ENCODE measurements at regions not wholly inside any gene's neighbourhood (a gene's known extent, or its start where the extent isn't known, plus 50 kb on each side); places are given as distances from the start of the nearest gene placed in this dataset.
"Not testable (repeated sequence)": the region's sequence is repeated elsewhere in the genome, so short reads cannot be mapped to it uniquely, and the experiment has no call there.

DNA sequence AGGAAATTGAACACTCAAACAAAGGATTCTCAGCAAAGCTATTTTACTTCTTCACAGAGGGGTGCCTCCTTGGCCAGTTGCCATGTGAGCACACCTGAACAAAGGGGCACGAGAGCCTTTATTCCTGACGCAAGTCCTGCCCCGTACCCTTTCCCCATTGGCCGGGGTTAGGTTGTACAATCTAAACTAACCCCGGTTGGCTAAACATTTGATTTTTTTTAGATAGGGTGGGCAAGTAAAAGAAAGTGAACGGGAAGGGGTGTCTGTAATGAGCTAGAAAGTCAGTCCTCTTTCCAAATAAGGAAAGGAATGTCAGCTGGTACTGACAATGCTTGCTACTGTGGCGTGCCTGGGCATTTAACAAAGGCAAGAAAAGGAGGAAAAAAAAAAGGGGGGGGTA, 135.5 kb upstream of the CDKN3 start:
- DNase-seq, result no peak

DNA sequence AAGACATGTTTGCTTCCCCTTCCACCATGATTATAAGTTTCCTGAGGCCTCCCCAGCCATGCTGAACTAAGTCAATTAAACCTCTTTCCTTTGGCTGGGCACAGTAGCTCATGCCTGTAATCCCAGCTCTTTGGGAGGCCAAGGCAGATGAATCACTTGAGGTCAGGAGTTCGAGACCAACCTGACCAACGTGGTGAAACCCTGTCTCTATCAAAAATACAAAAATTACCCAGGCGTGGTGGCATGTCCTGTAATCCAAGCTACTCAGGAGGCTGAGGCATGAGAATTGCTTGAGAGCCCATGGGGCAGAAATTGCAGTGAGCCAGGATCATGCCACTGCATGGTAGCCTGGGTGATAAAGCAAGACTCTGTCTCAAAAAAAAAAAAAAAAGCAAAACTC, 130.2 kb upstream of the CDKN3 start:
- not testable (repeated sequence) for DNase-seq

DNA sequence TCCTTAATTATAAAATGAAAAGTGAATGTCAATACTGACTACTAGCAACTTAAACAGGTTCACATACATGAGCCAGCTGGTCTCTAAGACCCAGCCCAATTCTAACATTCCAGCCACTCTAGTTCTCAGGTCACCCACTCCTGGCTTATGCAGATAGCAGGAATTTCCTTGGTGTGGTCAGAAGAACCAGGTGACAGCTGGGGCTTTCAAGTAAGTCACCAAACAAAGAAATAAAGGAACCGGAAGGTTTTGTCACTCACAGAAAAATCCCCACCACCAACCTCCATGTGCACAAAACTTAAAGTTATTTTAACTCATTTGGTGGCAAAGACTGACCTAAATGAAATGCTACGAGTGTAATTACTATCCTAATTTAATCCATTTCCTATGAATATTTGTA, 129.6 kb upstream of the CDKN3 start:
- DNase-seq, result no peak

DNA sequence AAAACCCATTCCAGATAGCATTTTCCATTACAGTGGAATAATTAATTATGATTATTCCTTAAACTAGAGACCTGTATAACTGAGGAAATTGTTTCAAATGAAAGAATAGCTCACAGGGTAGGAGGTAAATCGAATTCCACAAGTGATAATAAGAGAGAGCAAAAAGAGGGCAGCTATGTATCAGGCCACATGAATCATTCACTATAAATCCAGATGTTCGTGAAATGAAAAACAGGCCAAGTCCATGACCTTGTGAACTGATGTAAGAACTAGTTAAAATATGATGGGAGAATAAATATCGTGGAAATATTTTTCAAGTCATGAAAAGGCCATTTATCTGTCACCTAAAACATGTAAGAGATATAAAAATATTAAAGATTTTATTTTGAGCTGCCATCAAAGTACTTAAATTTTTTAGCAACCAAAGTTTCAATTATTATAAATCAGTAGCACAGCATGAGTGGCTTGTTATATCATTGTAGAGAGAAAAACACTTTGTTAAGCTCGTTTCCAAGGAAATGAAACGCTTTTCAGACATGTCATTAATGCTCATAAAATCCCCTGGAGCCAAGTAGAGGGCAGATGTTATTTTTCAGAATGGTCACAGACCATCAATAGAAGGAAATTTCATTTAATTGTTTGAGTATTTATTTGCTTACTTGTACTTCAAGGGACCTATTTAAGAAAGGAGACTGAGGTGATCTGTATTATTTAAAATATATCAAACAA, 120.6 kb upstream of the CDKN3 start:
- no peak for DNase-seq

DNA sequence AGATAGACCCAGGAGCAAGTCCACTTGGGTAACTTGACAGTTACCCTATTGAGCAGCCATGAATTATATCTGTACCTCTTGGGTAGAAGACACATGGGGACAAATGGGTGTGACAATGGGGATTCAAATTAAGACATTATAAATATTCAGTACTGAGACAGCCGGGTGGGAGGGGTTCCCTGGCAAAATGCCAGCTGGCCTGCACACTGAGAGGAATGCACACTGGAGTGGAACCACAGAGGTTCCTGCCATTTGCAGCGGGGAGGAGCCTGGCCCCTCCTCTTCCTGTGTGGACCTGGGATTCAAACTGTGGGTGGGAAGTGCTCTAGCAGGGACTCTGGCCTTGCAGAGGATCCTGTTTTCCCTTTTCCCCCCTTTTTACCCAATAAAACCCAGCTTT, 118.7 kb upstream of the CDKN3 start:
- DNase-seq, result no peak

DNA sequence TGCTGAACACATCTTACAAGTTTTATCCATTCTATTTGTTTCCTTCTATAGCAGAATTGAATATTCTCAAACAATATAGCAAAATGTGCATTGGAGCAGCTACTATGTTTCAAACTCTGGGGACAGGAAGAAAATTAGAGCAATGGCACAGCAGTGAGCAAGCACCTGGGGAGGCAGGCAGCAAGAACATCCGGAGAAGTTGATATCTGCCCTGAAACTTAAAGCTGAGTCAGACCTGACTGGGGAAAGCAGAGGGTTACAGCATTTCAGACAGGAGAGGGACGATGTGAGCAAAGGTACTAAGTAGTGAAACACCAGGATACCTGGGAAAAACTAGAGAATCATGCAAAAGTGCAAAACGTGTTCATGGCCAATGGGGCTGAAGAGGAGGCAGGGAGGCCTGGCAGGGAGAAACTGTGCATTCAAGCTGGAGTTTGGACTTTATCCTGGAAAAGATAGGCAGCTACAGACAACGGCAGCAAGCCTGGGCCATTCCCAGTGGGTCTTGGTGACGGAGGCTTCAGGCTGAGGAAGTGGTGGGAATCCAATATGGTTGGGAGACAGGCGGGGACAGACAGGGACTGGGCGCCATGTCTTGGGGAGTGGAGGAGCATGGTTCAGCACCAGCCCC, 118.0 kb upstream of the CDKN3 start:
- no peak for DNase-seq

DNA sequence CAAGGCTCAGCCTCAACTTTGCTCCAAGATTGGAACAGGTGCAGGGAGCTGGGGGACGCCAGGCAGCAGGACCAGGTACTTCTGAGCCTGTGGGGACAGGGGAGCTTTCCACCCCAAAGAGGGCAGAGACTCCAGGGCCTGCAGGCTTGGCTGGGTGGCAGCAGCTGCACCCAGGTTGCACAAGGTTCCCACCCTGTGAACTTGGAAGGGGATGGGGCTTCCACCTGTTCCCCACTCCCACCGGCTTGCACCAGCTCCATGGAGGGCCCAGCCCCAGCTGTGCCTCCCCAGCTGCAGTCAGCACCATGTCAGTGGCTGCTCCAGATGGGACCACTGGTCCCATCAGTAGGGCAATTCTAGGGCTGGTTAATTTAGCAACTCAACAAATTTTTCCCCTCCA, 114.0 kb upstream of the CDKN3 start:
- DNase-seq, result no peak

DNA sequence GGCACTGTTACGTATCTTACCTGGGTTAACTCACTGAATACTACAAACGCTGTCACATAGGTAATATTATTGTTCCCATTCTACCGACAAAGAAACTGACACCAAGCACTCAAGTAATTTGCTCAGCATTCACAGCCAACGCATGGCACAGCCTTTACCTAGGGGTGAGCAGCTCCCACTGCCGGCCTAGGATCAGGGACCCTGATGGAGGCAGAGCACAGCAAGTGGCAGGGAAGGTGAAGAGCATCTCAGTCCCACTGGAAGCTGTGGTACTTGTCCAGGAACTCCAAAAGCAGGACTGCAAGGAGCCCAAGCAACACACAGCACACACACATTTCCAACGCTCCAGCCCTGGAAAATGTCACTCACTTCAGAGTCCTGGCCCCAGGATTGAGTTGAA, 111.8 kb upstream of the CDKN3 start:
- DNase-seq, result no peak

DNA sequence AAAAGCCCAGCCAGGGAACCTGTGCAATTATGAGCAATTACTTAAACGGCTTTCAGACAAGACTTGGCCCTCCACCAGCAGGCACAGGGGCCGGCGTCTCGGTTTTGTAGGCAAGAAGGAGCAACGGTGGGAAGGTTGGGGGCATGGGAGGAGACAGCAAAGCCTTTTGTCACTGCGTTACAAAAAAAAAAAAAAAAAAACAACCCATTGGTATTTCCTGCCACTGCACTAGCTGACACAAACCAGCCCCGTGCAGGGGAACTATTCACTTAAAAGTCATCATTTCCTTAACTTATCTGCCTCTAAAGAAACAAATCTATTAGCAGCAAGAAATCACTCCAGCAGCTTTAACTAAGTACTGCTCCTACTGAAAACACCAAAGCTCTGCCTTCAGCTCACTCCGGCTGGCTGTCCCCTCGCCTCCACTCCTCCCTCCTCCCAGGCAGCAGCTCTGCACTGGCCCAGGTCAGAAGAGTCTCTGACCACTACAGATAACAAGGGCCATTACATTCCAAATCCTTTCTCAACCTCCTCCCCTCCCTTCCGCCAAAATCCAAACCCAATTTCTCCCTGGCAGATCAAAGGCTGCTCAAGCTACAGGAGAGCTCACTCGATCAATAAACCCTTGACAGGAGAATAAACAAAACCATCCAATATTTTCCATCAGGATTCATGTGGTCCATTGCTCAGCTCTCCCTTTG, 105.2 kb upstream of the CDKN3 start:
- DNase-seq, result no peak

DNA sequence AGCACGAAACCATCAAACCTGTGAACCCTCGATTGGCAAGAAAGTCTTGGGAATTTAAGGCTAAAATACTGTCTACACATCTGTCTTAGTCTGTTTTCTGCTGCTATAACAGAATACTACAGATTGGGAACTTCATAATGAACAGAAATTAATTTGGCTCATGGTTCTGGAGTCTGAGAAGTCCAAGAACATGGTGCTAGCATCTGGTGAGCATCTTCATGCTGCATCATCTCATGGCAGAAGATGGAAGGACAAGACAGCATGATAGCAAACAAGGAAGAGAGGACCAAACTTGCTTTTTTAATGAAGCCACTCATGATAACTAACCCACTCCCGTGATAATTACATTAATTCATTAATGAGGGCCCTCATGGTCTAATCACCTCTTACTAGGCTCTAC, 102.0 kb upstream of the CDKN3 start:
- DNase-seq, result no peak

DNA sequence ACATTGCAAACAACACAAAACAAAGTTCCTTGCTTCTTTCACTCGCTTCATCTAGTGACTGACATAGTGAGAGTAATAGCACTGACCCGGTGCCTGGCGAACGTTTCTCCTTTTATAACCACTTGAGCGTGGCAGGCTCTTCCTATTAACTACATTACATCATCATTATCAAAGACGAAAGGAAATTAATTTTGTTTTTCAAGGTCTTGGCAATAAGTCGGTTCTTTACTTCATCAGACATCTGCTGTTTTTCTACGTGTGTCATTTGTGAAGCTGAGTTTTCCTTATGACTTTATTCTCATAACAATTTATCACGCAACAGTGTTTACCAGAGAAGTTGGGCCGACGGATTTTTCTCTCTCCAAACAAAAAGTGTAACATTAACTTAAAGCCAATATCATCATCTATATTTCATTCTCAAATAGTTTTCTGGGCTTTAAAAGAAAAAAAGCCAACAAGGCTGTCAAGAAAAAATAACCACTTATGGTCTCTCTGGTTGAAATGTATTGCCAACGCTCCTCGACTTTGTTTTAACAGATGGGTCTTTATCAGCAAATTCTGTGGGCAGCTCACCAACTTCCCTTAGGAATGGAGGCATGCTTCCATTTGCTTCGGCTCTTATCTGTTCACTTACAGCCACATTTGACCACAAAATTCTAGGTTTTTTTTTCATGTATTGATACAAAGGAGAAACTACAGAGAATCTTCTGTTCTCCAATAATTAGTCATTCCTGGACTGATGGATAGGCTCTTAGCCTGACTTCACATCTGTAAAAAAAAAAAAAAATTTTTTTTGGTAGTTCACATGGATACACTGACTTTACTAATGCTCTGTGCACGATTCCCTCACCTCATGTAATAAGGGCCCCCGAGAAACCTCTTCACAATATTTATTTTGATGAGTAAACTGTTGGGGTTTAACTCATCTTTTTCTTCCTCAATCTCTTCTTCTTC, 97.1 kb upstream of the CDKN3 start:
- DNase-seq, result no peak

DNA sequence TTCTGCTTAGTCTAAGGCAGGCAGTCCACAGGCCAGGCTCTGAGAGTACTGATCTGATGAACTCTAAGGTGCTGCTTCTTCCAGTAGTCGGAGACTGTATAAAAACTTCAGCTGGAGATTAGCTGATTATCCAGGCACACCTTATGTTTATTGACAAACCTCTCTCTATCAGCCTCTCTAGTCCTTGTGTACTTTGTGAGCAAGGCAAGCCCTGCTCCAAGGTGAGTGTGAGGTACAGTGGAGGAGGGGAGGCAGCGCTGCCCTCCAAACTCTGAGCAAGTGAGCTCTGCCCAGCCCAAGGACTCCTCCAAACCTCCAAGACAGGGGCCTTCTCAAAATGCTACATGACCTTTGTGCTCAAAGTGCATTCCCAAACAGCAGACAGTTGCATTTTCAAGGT, 95.9 kb upstream of the CDKN3 start:
- no peak for DNase-seq

DNA sequence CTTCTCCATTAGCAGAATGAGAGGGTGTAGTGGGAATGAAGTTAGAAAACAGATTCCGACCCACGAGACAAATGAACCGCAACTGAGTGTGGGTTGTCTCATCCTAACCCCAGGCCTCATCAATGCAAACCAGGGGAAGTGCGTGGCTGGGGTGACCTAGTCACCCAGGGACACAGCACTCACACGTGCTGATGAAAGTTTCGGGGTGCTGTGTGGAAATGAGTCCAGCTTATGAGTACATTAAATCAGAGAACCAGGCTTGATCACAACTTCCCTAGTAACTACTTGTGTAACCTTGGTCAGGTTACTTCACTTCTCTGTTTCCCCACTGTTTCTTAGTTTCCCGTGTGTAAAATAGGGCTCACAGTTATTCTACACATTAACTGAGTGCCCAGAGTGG, 95.4 kb upstream of the CDKN3 start:
- DNase-seq, result no peak

DNA sequence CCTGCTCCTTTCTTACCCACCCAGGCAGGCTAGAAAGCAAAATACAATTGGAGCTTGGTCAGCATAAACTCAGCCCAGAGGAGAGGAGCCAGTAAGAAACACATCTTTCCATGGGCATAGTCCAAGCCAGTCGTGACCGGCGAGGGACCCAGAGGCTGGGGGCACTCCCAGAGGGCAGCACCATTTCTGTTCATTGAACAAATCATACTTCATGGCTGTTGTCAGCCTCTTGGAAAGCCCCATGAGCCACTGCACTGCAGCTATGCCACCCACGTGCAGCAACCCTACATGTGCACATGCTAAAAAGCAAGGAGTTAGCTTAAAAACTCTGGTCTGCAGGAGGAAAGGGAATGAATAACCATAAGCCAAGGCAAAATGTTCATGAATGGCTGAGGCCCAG, 90.0 kb upstream of the CDKN3 start:
- DNase-seq, result no peak

DNA sequence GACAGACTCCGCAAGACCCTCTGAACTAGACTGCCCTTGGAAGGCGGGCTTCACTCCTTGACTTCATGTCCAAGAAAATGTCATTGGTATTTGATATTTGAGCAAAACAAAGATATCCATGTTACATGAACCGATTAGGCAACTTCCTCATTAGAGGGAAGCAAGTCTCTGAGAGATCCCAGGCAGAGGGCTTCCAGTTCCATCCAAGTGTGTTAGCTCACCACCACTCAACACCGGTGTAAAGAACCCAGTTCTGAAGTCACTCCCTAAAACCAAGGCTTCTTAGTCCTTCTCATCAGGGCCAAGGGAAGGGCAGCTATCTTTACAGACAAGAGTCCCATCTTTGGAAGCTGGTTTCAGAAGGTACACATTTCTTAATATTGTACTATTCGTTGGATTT, 87.2 kb upstream of the CDKN3 start:
- no peak for DNase-seq

DNA sequence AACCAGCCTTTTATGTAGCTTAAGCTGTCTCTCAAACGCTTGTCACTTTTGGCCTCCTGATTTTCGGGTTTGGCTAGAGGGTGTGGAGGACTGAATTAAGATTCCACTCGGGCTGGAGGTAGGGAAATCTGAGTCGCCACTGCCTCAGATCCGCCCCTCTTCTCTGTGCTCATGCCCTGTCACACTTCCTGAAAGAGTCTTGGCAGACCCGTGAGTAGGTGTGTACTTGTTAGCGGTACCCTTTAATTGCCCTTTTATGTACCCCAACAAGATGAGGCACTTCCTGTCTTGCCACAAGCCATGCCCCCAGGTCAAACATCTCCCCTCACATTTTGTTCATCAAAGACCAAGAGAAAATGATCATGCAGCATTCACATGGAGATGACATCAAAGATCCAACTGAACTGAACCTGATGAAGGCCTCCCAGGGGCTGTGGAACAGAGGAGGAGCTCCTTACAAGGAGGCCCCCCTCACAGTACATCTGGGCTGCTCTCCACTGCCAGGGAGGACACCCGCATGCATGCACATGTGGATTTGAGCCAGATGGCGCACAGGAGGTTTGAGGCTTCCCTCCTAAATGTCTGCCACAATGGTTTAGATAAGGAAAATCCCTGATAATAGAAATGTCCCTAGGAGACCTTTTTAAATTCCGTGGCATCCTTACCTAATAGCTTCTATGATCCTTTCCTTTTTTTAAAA, 86.5 kb upstream of the CDKN3 start:
- DNase-seq, result no peak

DNA sequence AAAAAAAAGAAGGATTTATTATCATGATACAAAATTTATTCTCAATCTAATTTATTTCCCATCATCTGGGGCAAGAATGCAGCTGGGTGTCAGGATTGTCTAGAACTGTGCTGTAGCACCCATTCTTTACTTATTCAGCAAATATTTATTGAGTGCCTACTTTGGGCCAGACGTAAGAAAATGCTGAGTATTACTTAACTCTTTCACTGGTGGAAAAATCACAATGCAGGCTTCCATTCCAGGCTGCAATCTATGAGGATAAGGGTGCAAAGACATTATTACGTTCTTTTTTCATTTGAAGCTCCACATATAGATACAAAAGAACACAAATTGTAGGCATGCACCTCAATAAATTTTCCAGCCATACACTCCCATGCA, 86.0 kb upstream of the CDKN3 start:
- no peak for DNase-seq

DNA sequence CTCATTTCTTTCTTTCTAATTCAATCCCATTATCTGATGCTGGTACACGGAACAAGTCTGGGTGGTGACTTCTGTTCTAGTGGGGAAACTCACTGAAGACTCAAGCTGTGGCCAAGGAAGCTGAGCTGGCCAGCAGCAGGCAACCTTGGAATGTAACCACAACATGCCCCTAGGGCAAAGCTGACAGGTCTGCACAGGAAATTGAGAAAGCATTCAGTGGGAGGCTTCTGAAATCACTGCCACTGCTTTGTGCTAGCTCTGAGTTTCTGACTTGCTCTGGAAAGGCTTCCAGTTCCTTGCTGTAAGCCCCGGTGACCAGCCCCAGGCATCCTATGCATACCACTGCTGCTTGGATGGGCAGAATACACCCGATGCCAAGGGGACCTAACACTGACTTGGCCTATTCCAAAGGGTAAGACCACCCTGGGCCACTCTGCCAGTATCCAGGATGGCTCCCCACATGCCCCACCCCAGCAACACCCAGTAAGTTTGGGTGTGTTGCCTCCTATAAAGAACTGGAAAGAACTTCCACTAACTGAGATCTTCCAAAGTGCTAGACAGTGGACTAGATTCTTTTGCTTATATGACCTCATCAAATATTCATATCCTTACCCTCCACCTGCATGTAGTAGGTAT, 84.5 kb upstream of the CDKN3 start:
- DNase-seq, result no peak

DNA sequence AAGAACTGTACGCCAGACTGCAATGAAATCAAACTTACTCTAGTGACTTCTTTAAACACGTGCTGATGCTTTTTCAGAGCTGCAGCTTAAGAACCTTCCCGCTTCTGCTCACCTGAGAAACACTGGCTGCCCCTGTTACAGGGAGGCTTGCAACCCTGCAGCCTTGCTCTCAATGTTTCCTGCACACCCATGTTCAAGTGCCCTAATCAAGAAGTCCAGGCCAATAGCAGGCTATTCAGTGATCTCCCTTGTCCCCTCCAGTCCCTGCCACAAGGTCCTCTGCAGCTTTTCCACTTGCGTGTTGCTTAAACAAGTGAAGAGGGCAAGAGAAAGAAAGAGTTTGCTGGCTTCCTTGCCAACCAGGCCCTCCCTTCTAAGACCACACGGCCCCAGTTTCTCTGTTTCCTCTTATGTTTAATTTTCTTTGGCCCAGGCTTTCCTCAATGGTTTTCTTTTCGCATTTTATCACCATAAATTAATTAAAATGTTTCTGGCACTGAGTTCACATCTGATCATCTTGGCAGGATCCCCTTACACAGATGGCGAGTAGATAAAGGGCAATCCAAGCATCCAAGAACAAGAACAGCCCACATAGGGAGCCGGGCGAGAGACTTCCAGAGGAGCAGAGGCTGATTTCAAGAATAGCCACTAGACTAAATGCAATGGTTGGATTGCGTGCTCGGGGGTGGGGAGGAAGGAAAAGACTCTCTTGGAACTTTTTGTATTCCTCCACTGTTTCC, 82.3 kb upstream of the CDKN3 start:
- no peak for DNase-seq

DNA sequence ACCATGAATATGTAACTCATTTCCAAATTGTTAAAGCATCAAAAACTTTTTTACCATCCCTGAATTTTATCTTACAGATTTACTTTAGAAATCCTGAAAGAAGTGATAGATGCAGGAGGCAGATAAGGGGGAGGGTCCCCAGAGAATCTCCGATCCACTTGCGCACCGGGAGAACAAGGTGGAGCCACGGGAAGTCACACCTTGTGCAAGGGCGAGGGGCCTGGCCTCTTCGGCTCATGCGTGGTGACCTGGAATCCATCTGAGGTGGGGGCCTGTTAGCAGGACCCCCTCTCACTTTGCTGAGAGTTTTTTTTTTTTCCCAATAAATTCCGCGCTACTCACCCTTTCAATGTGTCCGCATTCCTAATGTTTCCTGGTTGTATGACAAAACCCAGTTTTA, 80.2 kb upstream of the CDKN3 start:
- no peak for DNase-seq

DNA sequence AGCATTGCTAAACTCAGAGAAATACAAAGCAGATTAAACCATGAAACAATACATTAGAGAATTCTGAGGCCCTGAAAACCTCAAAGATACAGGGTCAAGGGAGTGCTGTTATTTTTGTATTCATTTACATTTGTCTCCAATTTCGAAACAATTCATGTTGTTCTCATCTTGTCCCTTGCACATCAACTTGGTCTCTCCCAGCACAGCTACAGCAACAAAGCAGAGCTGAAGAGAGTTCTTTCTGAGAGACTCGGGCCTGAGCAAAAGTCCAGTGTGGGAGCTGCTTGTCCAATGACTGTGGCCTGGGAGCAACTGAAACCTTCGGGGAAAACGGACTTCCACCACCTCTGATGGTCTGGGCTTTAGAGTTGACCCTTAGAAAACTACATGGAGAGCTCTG, 79.4 kb upstream of the CDKN3 start:
- no peak for DNase-seq
